Kidney tubule cell (primary cell): ENCODE measurements at regions not wholly inside any gene's neighbourhood (a gene's known extent, or its start where the extent isn't known, plus 50 kb on each side); places are given as distances from the start of the nearest gene placed in this dataset.
"Not testable (repeated sequence)": the region's sequence is repeated elsewhere in the genome, so short reads cannot be mapped to it uniquely, and the experiment has no call there.

Experiments
- DNase-seq: peaks from one replicate; pipeline ENCODE4 v3.0.0-alpha.2; 2018; ENCODE audit warnings: low spot score

- no peak for DNase-seq
These were observed 94.9 kb upstream of the CHD2 start for GRCh38 chr15:92805080-92805690.

- not testable (repeated sequence) for DNase-seq
These were observed 94.0 kb upstream of the CHD2 start for GRCh38 chr15:92806171-92806570.

GRCh38 chr15:92806763-92807162 is 93.4 kb upstream of the CHD2 start:
- no peak for DNase-seq

GRCh38 chr15:92807971-92808571 is 92.1 kb upstream of the CHD2 start:
- no peak for DNase-seq

- no peak for DNase-seq
These were observed 91.5 kb upstream of the CHD2 start for GRCh38 chr15:92808598-92809063.

GRCh38 chr15:92809064-92809879 is 90.9 kb upstream of the CHD2 start:
- DNase-seq = peak; percentile 98

GRCh38 chr15:92809880-92810361 is 90.2 kb upstream of the CHD2 start:
- DNase-seq = peak; percentile 59

- DNase-seq = peak; percentile 85
These were observed 89.5 kb upstream of the CHD2 start for GRCh38 chr15:92810418-92811138.

- DNase-seq = peak; percentile 94
These were observed 88.8 kb upstream of the CHD2 start for GRCh38 chr15:92811148-92811913.

- DNase-seq = no peak
These were observed 87.9 kb upstream of the CHD2 start for GRCh38 chr15:92812271-92812670.

- DNase-seq = no peak
These were observed 86.6 kb upstream of the CHD2 start for GRCh38 chr15:92813485-92813884.

GRCh38 chr15:92817339-92817886 is 82.7 kb upstream of the CHD2 start:
- DNase-seq = no peak

GRCh38 chr15:92818651-92819277 is 81.4 kb upstream of the CHD2 start:
- DNase-seq = peak; percentile 13

GRCh38 chr15:92819278-92820235 is 80.6 kb upstream of the CHD2 start:
- peak; percentile 52 for DNase-seq

GRCh38 chr15:92820236-92821021 is 79.7 kb upstream of the CHD2 start:
- DNase-seq = peak; percentile 94

GRCh38 chr15:92821491-92822116 is 78.5 kb upstream of the CHD2 start:
- peak; percentile 75 for DNase-seq

- DNase-seq = no peak
These were observed 77.6 kb upstream of the CHD2 start for GRCh38 chr15:92822216-92823144.
